Body of pancreas (tissue), 4 donors: ENCODE measurements at regions not wholly inside any gene's neighbourhood (a gene's known extent, or its start where the extent isn't known, plus 50 kb on each side); places are given as distances from the start of the nearest gene placed in this dataset.
"Not testable (repeated sequence)": the region's sequence is repeated elsewhere in the genome, so short reads cannot be mapped to it uniquely, and the experiment has no call there.

Source experiments
- POLR2A ChIP-seq, 3 donors: fragments of 450-650 bp; IDR thresholded peaks; one replicate each; pipeline ENCODE4 v1.6.1; 2016; ENCODE audit warnings: antibody characterized with exemption in 3 of 3, mild to moderate bottlenecking in 2 of 3
- TF ChIP-seq, protein P1 (sequence below), 7 experiments: fragments of 450-650 bp in 4 of 7; fragments of 200-600 bp in 3 of 7; sonication (generic) in 3 of 7; IDR thresholded peaks; one replicate each; pipeline ENCODE4 v1.5.1; 2016 to 2019; ENCODE audit warnings: antibody characterized with exemption in 7 of 7

DNA sequence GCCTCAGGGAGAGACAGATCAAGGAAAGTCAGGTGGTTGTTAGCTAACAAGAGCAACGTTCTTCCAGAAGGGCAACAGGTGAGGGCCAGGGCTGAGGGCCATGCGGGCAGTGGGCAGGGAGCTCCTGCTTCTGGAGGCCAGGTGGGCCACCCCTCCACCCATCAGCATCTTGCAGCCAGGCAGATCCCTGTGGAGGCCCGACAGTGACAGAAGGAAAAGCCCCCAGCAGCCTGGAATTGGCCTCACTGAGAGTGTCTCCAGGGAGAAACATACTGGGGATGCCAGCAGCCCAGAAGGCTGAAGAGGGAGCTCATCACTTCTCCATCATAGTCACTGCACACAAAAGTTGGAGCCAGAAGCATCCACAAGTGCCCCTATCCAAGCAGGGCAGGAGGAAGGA is 300.1 kb downstream of the BCL2L11 start:
- TF ChIP-seq, protein P1, sequence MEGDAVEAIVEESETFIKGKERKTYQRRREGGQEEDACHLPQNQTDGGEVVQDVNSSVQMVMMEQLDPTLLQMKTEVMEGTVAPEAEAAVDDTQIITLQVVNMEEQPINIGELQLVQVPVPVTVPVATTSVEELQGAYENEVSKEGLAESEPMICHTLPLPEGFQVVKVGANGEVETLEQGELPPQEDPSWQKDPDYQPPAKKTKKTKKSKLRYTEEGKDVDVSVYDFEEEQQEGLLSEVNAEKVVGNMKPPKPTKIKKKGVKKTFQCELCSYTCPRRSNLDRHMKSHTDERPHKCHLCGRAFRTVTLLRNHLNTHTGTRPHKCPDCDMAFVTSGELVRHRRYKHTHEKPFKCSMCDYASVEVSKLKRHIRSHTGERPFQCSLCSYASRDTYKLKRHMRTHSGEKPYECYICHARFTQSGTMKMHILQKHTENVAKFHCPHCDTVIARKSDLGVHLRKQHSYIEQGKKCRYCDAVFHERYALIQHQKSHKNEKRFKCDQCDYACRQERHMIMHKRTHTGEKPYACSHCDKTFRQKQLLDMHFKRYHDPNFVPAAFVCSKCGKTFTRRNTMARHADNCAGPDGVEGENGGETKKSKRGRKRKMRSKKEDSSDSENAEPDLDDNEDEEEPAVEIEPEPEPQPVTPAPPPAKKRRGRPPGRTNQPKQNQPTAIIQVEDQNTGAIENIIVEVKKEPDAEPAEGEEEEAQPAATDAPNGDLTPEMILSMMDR (IDR thresholded peaks at IDR 0.05), result not testable (repeated sequence)
- not testable (repeated sequence) for TF ChIP-seq POLR2A (IDR thresholded peaks at IDR 0.05)
